ENCODE measurements at regions not wholly inside any gene's neighbourhood (a gene's known extent, or its start where the extent isn't known, plus 50 kb on each side); places are given as distances from the start of the nearest gene placed in this dataset.

DNA sequence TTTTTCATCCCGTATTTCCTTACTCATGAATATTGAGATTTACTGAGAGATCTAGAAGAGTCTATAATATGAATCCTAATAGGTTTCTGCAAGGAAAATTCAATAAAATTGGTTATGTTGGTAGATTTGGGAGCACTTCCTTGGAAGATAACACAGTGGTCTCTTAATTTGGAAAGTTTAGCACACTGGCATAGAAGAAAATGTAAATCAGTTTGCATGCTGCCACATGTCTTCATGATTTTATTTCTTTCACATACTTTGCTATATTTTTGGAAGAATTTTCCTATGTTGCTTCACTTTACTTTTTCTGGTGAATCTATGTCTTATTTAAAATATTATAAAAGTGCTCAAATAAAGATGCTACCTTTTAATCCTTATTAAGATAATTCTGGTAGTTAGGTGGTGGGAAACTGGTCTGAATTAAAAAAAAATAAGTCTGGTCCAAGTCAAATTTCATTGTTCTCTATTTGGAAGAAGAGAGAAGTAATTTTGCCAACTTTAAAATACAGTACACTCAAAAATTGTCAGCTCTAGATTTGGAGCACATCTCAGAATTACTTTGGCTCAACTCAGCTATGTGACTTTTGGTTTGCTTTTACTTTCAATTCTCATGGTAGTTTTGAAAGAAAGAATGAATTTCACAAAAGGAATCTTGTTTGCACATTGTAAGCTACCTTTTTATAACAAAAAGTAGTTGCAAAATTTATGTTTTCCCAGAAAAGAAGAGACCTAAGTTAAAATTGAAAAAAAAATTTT is 197.3 kb downstream of the CENPW start:
- TF ChIP-seq ELF4 (IDR thresholded peaks at IDR 0.05) (no peak), FOXM1 (IDR thresholded peaks at IDR 0.05; ENCODE audit: borderline replicate concordance) (no peak), FOXK2 (IDR thresholded peaks at IDR 0.05) (no peak)
- TF ChIP-seq, protein P1, sequence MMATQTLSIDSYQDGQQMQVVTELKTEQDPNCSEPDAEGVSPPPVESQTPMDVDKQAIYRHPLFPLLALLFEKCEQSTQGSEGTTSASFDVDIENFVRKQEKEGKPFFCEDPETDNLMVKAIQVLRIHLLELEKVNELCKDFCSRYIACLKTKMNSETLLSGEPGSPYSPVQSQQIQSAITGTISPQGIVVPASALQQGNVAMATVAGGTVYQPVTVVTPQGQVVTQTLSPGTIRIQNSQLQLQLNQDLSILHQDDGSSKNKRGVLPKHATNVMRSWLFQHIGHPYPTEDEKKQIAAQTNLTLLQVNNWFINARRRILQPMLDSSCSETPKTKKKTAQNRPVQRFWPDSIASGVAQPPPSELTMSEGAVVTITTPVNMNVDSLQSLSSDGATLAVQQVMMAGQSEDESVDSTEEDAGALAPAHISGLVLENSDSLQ (IDR thresholded peaks at IDR 0.05), result no peak

All from HEK293T (cell line).